ENCODE measurements at regions not wholly inside any gene's neighbourhood (a gene's known extent, or its start where the extent isn't known, plus 50 kb on each side); places are given as distances from the start of the nearest gene placed in this dataset.

DNA sequence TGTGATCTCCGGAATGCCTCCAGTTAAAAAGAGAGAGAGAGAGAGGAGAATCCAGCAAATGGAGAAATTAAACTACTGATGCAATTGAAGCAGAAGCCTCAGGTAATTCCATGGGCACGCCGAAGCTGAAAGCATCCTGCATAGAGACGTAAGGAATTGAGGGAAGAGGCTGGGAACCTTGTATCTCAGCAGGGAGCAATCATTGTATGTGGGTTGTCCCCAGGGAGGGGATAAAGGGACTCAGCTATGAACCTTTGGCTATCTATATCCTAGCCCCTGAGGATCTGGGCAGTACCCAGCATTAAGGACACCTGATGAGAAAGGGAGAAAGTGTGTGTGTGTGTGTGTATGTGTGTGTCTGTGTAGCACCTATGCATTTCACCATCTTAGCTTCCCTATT, 95.8 kb upstream of the ATXN7L3B start:
- ATAC-seq (no peak), FAIRE-seq (no peak), DNase-seq (ENCODE audit: low read depth in 1 of 2, low spot score in 1 of 2) (no peak)
- no peak overlapping the region for H3K4me2 ChIP-seq
- TF ChIP-seq HOXB13 (CRISPR knock-in tag; IDR thresholded peaks at IDR 0.05; ENCODE audit: low read depth) (no peak), SMC3 (IDR thresholded peaks at IDR 0.05) (no peak), EP300 (IDR thresholded peaks at IDR 0.05) (no peak), GATA3 (IDR thresholded peaks at IDR 0.05; ENCODE audit: borderline replicate concordance) (no peak), MAZ (IDR thresholded peaks at IDR 0.05; ENCODE audit: borderline replicate concordance, low read depth, low read length) (no peak), NR3C1 (IDR thresholded peaks at IDR 0.05) (no peak), PBX3 (IDR thresholded peaks at IDR 0.05) (no peak), SREBF2 (IDR thresholded peaks at IDR 0.05) (no peak)
- TF ChIP-seq, protein P1, sequence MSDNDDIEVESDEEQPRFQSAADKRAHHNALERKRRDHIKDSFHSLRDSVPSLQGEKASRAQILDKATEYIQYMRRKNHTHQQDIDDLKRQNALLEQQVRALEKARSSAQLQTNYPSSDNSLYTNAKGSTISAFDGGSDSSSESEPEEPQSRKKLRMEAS (IDR thresholded peaks at IDR 0.05), result no peak
- POLR2A ChIA-PET, result no interaction called here
- no peak overlapping the region for H3K27ac ChIP-seq
- WGBS (ENCODE audit: missing lambda C conversion rate), result 94% methylated on average over 4 of the region's 4 CpGs
- no peak overlapping the region for H3K4me3 ChIP-seq
- H3K4me1 ChIP-seq, result no peaks in the 10 kb centered on the region
- CTCF ChIA-PET, result interaction anchor here (0.6 kb wide), 1 partner anchor 9 kb away, joined by 3 read pairs; no protein-coding TSS in a partner anchor
- H3K9me3 ChIP-seq, result no peaks in the 10 kb centered on the region

- no peak overlapping the region for H3K27ac ChIP-seq
- CTCF ChIA-PET, result interaction anchor here (0.6 kb wide), 1 partner anchor 37 kb away, joined by 3 read pairs; no protein-coding TSS in a partner anchor
- no peak overlapping the region for H3K4me2 ChIP-seq
- DNase-seq (ENCODE audit: low read depth in 1 of 2, low spot score in 1 of 2) (no peak), FAIRE-seq (no peak), ATAC-seq (no peak)
- no peak overlapping the region for H3K4me3 ChIP-seq
- POLR2A ChIA-PET, result no interaction called here
- WGBS (ENCODE audit: missing lambda C conversion rate), result 36% methylated on average over 2 of the region's 2 CpGs
- no peak for TF ChIP-seq MAZ (IDR thresholded peaks at IDR 0.05; ENCODE audit: borderline replicate concordance, low read depth, low read length)
- no peak for TF ChIP-seq SREBF2 (IDR thresholded peaks at IDR 0.05)
- TF ChIP-seq EHMT2 (IDR thresholded peaks at IDR 0.05; ENCODE audit: low read depth), result no peak
- no peak for TF ChIP-seq POLR2A (IDR thresholded peaks at IDR 0.05; ENCODE audit: low read length)
- TF ChIP-seq, protein P2, sequence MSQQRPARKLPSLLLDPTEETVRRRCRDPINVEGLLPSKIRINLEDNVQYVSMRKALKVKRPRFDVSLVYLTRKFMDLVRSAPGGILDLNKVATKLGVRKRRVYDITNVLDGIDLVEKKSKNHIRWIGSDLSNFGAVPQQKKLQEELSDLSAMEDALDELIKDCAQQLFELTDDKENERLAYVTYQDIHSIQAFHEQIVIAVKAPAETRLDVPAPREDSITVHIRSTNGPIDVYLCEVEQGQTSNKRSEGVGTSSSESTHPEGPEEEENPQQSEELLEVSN (IDR thresholded peaks at IDR 0.05; ENCODE audit: borderline replicate concordance, low read depth), result no peak
- TF ChIP-seq CBX8 (IDR thresholded peaks at IDR 0.05), result no peak
- no peak for TF ChIP-seq SMC3 (IDR thresholded peaks at IDR 0.05)
- TF ChIP-seq HEYL (CRISPR knock-in tag; IDR thresholded peaks at IDR 0.05), result no peak
- TF ChIP-seq TFCP2L1 (CRISPR knock-in tag; IDR thresholded peaks at IDR 0.05), result no peak
- no peak for TF ChIP-seq EP300 (IDR thresholded peaks at IDR 0.05)
- TF ChIP-seq, protein P3, sequence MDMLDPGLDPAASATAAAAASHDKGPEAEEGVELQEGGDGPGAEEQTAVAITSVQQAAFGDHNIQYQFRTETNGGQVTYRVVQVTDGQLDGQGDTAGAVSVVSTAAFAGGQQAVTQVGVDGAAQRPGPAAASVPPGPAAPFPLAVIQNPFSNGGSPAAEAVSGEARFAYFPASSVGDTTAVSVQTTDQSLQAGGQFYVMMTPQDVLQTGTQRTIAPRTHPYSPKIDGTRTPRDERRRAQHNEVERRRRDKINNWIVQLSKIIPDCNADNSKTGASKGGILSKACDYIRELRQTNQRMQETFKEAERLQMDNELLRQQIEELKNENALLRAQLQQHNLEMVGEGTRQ (IDR thresholded peaks at IDR 0.05), result no peak
- TF ChIP-seq JUNB (IDR thresholded peaks at IDR 0.05), result no peak
- TF ChIP-seq, protein P4, sequence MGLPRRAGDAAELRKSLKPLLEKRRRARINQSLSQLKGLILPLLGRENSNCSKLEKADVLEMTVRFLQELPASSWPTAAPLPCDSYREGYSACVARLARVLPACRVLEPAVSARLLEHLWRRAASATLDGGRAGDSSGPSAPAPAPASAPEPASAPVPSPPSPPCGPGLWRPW (IDR thresholded peaks at IDR 0.05), result no peak
- H3K9me3 ChIP-seq, result no peaks in the 10 kb centered on the region
- no peaks in the 10 kb centered on the region for H3K4me1 ChIP-seq
Observed at GRCh38 chr12:74446466-74446865, 91.2 kb upstream of the ATXN7L3B start.

- TF ChIP-seq FOSL2 (IDR thresholded peaks at IDR 0.05), result no peak
- TF ChIP-seq FOSL2 (CRISPR knock-in tag; IDR thresholded peaks at IDR 0.05), result no peak
- no peak for TF ChIP-seq KDM1A (IDR thresholded peaks at IDR 0.05; ENCODE audit: low read depth)
- no peak for TF ChIP-seq RCOR1 (IDR thresholded peaks at IDR 0.05; ENCODE audit: low read depth, low read length)
- no peak for TF ChIP-seq NFE2L2 (conservative IDR thresholded peaks at IDR 0.05; ENCODE audit: low read length)
- TF ChIP-seq PBX3 (IDR thresholded peaks at IDR 0.05), result no peak
- 64% methylated on average over 2 of the region's 2 CpGs for WGBS (ENCODE audit: missing lambda C conversion rate)
- ATAC-seq (no peak), FAIRE-seq (no peak), DNase-seq (ENCODE audit: low read depth in 1 of 2, low spot score in 1 of 2) (no peak)
- Histone ChIP-seq H3K4me1 (no peaks in the 10 kb centered on the region), H3K4me3 (no peak overlapping the region), H3K27ac (no peak overlapping the region), H3K9me3 (no peaks in the 10 kb centered on the region), H3K4me2 (no peak overlapping the region)
- CTCF ChIA-PET, result no interaction called here
- POLR2A ChIA-PET, result no interaction called here
Observed at GRCh38 chr12:74449872-74450271, 87.8 kb upstream of the ATXN7L3B start.

All from A549 (cell line).